CD14-positive monocyte (primary cell): ENCODE measurements at regions not wholly inside any gene's neighbourhood (a gene's known extent, or its start where the extent isn't known, plus 50 kb on each side); places are given as distances from the start of the nearest gene placed in this dataset.

Source experiments
- DNase-seq, 3 donors: peaks; one replicate each; pipeline ENCODE4 v3.0.0-alpha.2; 2011 to 2022
- H2AFZ ChIP-seq: 2 replicates; pipeline ENCODE4 v1.6.0; 2012; ENCODE audit warnings: mild to moderate bottlenecking, low read depth, low read length, inconsistent platforms; ENCODE audit not compliant: insufficient read depth, poor library complexity, severe bottlenecking
- H3K27ac ChIP-seq, 2 donors: 1 replicate in 1 of 2; 2 replicates in 1 of 2; pipeline ENCODE4 v1.5.1; 2012 to 2013; ENCODE audit warnings: low read length in 2 of 2, control low read depth in 1 of 2, inconsistent platforms in 1 of 2, low read depth in 1 of 2, mild to moderate bottlenecking in 1 of 2
- H3K27me3 ChIP-seq, 2 donors: one replicate each; pipeline versions ENCODE4 v1.6.0 to v1.6.1; 2011 to 2013; ENCODE audit warnings: low read length in 2 of 2; ENCODE audit not compliant: control insufficient read depth in 2 of 2, insufficient read depth in 2 of 2
- H3K36me3 ChIP-seq, 2 donors: replicated peaks in 1 of 2; 1 replicate in 1 of 2; 2 replicates in 1 of 2; pipeline versions ENCODE4 v1.5.1 to v1.6.1; 2012 to 2013; ENCODE audit warnings: low read length in 2 of 2, control low read depth in 1 of 2, inconsistent platforms in 1 of 2, mild to moderate bottlenecking in 1 of 2; ENCODE audit not compliant: insufficient read depth in 2 of 2, control insufficient read depth in 1 of 2
- H3K4me1 ChIP-seq, 2 donors: 1 replicate in 1 of 2; 2 replicates in 1 of 2; pipeline versions ENCODE4 v1.5.1 to v1.6.1; 2012 to 2013; ENCODE audit warnings: low read length in 2 of 2, control low read depth in 1 of 2, inconsistent platforms in 1 of 2, mild to moderate bottlenecking in 1 of 2, moderate library complexity in 1 of 2; ENCODE audit not compliant: insufficient read depth in 2 of 2, control insufficient read depth in 1 of 2
- H3K4me2 ChIP-seq: replicated peaks from 2 replicates; pipeline ENCODE3; 2012; ENCODE audit warnings: low read length, moderate library complexity, mild to moderate bottlenecking; ENCODE audit not compliant: poor library complexity, severe bottlenecking; ENCODE audit errors: extremely low read depth
- H3K4me3 ChIP-seq, 3 experiments: fragments of 200-600 bp in 1 of 3; sonication (generic) in 1 of 3; replicated peaks in 1 of 3; 1 replicate in 2 of 3; 2 replicates in 1 of 3; pipeline ENCODE4 v1.5.1; 2011 to 2013; ENCODE audit warnings: low read length in 3 of 3, mild to moderate bottlenecking in 3 of 3, control low read depth in 2 of 3, low read depth in 2 of 3, inconsistent platforms in 1 of 3, moderate library complexity in 1 of 3
- H3K79me2 ChIP-seq: 2 replicates; pipeline ENCODE4 v1.6.0; 2012; ENCODE audit warnings: mild to moderate bottlenecking, control low read depth, inconsistent platforms, low read length, moderate library complexity; ENCODE audit not compliant: insufficient read depth
- H3K9ac ChIP-seq: 2 replicates; pipeline ENCODE4 v1.6.0; 2017; ENCODE audit warnings: low read length, mild to moderate bottlenecking; ENCODE audit not compliant: insufficient read depth, poor library complexity, severe bottlenecking
- H3K9me3 ChIP-seq, 2 donors: replicated peaks in 1 of 2; 1 replicate in 1 of 2; 2 replicates in 1 of 2; pipeline versions ENCODE4 v1.5.1 to v1.6.1; 2012 to 2013; ENCODE audit warnings: low read length in 2 of 2, control low read depth in 1 of 2; ENCODE audit not compliant: control insufficient read depth in 1 of 2, insufficient read depth in 1 of 2
- H4K20me1 ChIP-seq: 2 replicates; pipeline ENCODE4 v1.6.0; 2012; ENCODE audit warnings: mild to moderate bottlenecking, low read length, control low read depth, moderate library complexity; ENCODE audit not compliant: insufficient read depth
- H3K27ac Mint-ChIP-seq, 7 donors: one replicate each; pipeline ENCODE4 v1.8.0; 2020; ENCODE audit warnings: mild to moderate bottlenecking in 7 of 7, mixed read lengths in 7 of 7, moderate library complexity in 6 of 7, inconsistent platforms in 2 of 7
- H3K27me3 Mint-ChIP-seq, 3 donors: one replicate each; pipeline ENCODE4 v1.8.0; 2021 to 2022; ENCODE audit warnings: low read depth in 3 of 3, mild to moderate bottlenecking in 3 of 3, mixed read lengths in 3 of 3, moderate library complexity in 3 of 3, inconsistent platforms in 1 of 3
- H3K36me3 Mint-ChIP-seq, 2 donors: one replicate each; pipeline ENCODE4 v1.8.0; 2020; ENCODE audit warnings: mixed read lengths in 2 of 2, inconsistent platforms in 1 of 2, mild to moderate bottlenecking in 1 of 2
- H3K4me1 Mint-ChIP-seq: one replicate; pipeline ENCODE4 v1.8.0; 2020; ENCODE audit warnings: mild to moderate bottlenecking, mixed read lengths
- H3K4me3 Mint-ChIP-seq, 2 donors: one replicate each; pipeline ENCODE4 v1.8.0; 2020; ENCODE audit warnings: mild to moderate bottlenecking in 2 of 2, mixed read lengths in 2 of 2, moderate library complexity in 1 of 2
- H3K9me3 Mint-ChIP-seq, 7 donors: one replicate each; pipeline ENCODE4 v1.8.0; 2020 to 2022; ENCODE audit warnings: mixed read lengths in 7 of 7, mild to moderate bottlenecking in 6 of 7, moderate library complexity in 6 of 7, inconsistent platforms in 2 of 7
- whole genome bisulfite sequencing: methylation state at CpG from one replicate; pipeline ENCODE4 v1.1.5; 2013; ENCODE audit warnings: missing lambda C conversion rate; ENCODE audit not compliant: insufficient coverage; 5-methylcytosine and 5-hydroxymethylcytosine counted together
- intact Hi-C, 2 donors: fragments of 100-400 bp; cut with micrococcal nuclease; formaldehyde crosslinking; loops; one replicate each; pipeline versions ENCODE4 v1.15.0 to v1.15.1; 2023
- TF ChIP-seq, protein P1 (sequence below): fragments of 200-600 bp; IDR thresholded peaks from one replicate; pipeline ENCODE4 v1.8.0; 2022; ENCODE audit warnings: antibody characterized with exemption, mild to moderate bottlenecking

DNA sequence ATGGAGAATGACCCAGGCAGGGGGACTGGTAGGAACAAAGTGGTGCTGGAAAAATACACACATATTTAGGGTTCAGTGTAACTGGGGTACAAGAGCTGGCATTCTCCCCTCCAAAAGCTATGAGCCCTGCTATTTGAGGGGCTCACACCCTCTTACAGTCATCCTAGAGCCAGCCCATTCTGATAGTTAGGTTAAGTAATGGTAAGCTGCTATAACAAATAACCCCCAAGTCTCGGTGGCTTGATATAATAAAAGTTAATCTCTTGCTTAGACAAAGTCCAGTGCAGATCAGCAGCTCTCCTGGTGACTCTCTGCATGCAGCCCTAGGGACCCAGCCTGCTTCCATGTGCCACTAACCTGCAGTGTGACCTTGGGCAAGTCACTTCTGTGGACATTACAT lies 234.9 kb upstream of the HES1 start:
- Histone ChIP-seq H3K9me3 (no peaks in the 10 kb centered on the region), H3K4me2 (no peak overlapping the region), H3K27ac (no peak overlapping the region), H3K27me3 (no peaks in the 10 kb centered on the region), H4K20me1 (no peaks in the 10 kb centered on the region), H3K4me1 (no peaks in the 10 kb centered on the region), H3K79me2 (no peaks in the 10 kb centered on the region), H3K9ac (no peak overlapping the region), H3K4me3 (no peak overlapping the region), H2AFZ (no peak overlapping the region), H3K36me3 (no peaks in the 10 kb centered on the region)
- Mint-ChIP-seq H3K36me3 (no peaks in the 10 kb centered on the region), H3K4me1 (peaks cover 3% of the 10 kb centered on the region), H3K9me3 (peaks cover 0 to 8% (median 4%) of the 10 kb centered on the region in 7 donors), H3K4me3 (no peak overlapping the region), H3K27ac (no peak overlapping the region), H3K27me3 (peaks cover 5 to 8% (median 5%) of the 10 kb centered on the region in 3 donors)
- no peak for DNase-seq
- intact Hi-C loops: no loop called here
- TF ChIP-seq, protein P1, sequence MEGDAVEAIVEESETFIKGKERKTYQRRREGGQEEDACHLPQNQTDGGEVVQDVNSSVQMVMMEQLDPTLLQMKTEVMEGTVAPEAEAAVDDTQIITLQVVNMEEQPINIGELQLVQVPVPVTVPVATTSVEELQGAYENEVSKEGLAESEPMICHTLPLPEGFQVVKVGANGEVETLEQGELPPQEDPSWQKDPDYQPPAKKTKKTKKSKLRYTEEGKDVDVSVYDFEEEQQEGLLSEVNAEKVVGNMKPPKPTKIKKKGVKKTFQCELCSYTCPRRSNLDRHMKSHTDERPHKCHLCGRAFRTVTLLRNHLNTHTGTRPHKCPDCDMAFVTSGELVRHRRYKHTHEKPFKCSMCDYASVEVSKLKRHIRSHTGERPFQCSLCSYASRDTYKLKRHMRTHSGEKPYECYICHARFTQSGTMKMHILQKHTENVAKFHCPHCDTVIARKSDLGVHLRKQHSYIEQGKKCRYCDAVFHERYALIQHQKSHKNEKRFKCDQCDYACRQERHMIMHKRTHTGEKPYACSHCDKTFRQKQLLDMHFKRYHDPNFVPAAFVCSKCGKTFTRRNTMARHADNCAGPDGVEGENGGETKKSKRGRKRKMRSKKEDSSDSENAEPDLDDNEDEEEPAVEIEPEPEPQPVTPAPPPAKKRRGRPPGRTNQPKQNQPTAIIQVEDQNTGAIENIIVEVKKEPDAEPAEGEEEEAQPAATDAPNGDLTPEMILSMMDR: no peak
- WGBS: no CpG with 5 or more reads among the region's 1 CpG

DNA sequence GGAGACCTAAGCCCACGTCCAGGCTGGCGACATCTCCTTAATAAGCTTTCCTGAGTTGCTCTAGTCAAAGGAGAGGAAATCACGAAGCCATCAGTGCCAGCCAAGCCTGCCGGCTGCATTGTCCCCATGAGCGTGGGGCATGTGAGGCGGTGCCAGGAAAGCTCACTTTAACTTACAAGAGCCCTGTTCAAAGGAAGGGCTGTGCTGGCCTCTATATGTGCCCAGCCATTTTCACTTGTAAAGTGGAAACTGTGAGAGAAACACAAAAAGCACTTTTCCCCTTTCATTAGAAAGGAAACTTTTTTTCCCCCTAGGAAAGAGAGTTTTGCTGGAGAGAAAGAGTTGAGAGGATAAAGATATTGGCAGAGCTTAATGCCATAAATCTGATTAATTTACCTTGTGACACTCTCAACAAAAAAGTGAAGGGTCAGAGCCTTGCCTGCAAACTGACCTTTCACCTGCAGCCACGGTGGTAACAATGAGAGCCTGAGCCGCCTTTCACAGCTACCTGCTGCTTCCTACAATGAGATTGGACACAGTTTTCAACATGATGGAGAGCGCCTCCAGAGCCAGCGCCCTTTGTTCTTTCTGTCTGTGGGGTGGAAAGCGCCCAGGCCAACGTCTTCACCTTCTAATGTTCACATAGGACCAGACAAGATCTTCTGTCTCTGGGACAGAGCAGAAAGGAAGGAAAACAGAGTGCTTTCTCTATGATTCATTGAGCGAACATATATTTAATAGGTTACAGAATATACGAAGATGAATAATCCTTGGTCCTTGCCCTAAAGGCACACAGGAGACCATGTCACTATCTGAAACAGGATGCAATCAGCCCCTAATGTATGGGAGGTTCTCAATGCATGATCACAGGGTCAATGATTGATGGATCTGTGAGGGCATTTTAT lies 233.1 kb upstream of the HES1 start:
- 95% methylated on average over 7 of the region's 14 CpGs for WGBS
- Histone ChIP-seq H2AFZ (no peak overlapping the region), H3K9me3 (no peaks in the 10 kb centered on the region), H3K4me3 (no peak overlapping the region), H3K36me3 (no peaks in the 10 kb centered on the region), H3K27me3 (no peaks in the 10 kb centered on the region), H3K9ac (no peak overlapping the region), H3K27ac (no peak overlapping the region), H4K20me1 (no peaks in the 10 kb centered on the region), H3K79me2 (no peaks in the 10 kb centered on the region), H3K4me1 (no peaks in the 10 kb centered on the region), H3K4me2 (no peak overlapping the region)
- no peaks in the 10 kb centered on the region for H3K36me3 Mint-ChIP-seq
- no peak for DNase-seq
- TF ChIP-seq, protein P1: no peak
- peaks cover under 1% of the 10 kb centered on the region for H3K4me1 Mint-ChIP-seq
- peaks cover 0 to 8% (median 3%) of the 10 kb centered on the region in 7 donors for H3K9me3 Mint-ChIP-seq
- no peak overlapping the region for H3K27ac Mint-ChIP-seq
- intact Hi-C loops: no loop called here
- no peak overlapping the region for H3K4me3 Mint-ChIP-seq
- peaks cover 2 to 7% (median 5%) of the 10 kb centered on the region in 3 donors for H3K27me3 Mint-ChIP-seq
